Erythroblast (primary cell): ENCODE measurements at regions not wholly inside any gene's neighbourhood (a gene's known extent, or its start where the extent isn't known, plus 50 kb on each side); places are given as distances from the start of the nearest gene placed in this dataset.

Experiments used
- GATA1 ChIP-seq: IDR thresholded peaks from 2 replicates; pipeline ENCODE4 v1.6.1; 2011; ENCODE audit warnings: low read depth, mild to moderate bottlenecking, control low read depth, low read length, moderate library complexity
- POLR2A ChIP-seq: IDR thresholded peaks from 2 replicates; pipeline ENCODE4 v1.6.1; 2011; ENCODE audit warnings: mild to moderate bottlenecking, low read length

GRCh38 chr13:109968876-109969577 is 182.6 kb upstream of the IRS2 start:
- TF ChIP-seq GATA1 (no peak), POLR2A (no peak)
